GM23338 (cell line): ENCODE measurements at regions not wholly inside any gene's neighbourhood (a gene's known extent, or its start where the extent isn't known, plus 50 kb on each side); places are given as distances from the start of the nearest gene placed in this dataset.

Experiments used
- ATAC-seq: fragments of 200-7000 bp; cut with Tn5 transposase; 3 replicates; pipeline ENCODE4 v1.9.1; 2020
- DNase-seq: peaks from one replicate; pipeline ENCODE4 v3.0.0-alpha.2; 2015; ENCODE audit warnings: low spot score
- H2AFZ ChIP-seq: fragments of 200-600 bp; sonication (generic); 2 replicates; pipeline ENCODE4 v1.8.0; 2016; ENCODE audit warnings: antibody characterized with exemption, mild to moderate bottlenecking, moderate library complexity
- H3F3A ChIP-seq: fragments of 200-600 bp; sonication (generic); replicated peaks from 2 replicates; pipeline ENCODE4 v1.8.0; 2017; ENCODE audit warnings: antibody characterized with exemption, mixed run types, low read depth
- H3K27ac ChIP-seq: fragments of 200-600 bp; sonication (generic); 2 replicates; pipeline ENCODE4 v1.6.1; 2016; ENCODE audit warnings: low read depth
- H3K27me3 ChIP-seq: fragments of 200-600 bp; sonication (generic); 2 replicates; pipeline ENCODE4 v1.8.0; 2016; ENCODE audit warnings: mild to moderate bottlenecking, mixed run types, moderate library complexity; ENCODE audit not compliant: insufficient read depth
- H3K36me3 ChIP-seq: fragments of 200-600 bp; sonication (generic); 2 replicates; pipeline ENCODE4 v1.8.0; 2016; ENCODE audit warnings: mild to moderate bottlenecking; ENCODE audit not compliant: insufficient read depth
- H3K4me1 ChIP-seq: fragments of 200-600 bp; sonication (generic); 2 replicates; pipeline ENCODE4 v1.8.0; 2016; ENCODE audit warnings: mild to moderate bottlenecking, moderate library complexity; ENCODE audit not compliant: insufficient read depth
- H3K4me2 ChIP-seq: fragments of 200-600 bp; sonication (generic); 2 replicates; pipeline ENCODE4 v1.7.1; 2017; ENCODE audit warnings: mixed run types
- H3K4me3 ChIP-seq: fragments of 200-600 bp; sonication (generic); 2 replicates; pipeline ENCODE4 v1.6.1; 2016; ENCODE audit warnings: mixed run types
- H3K79me2 ChIP-seq: fragments of 200-600 bp; sonication (generic); replicated peaks from 2 replicates; pipeline ENCODE4 v1.8.0; 2017; ENCODE audit warnings: mild to moderate bottlenecking; ENCODE audit not compliant: insufficient read depth
- H3K9me2 ChIP-seq: fragments of 200-600 bp; sonication (generic); 2 replicates; pipeline ENCODE4 v1.8.0; 2017; ENCODE audit not compliant: insufficient read depth
- H4K20me1 ChIP-seq: fragments of 200-600 bp; sonication (generic); replicated peaks from 2 replicates; pipeline ENCODE4 v1.8.0; 2017; ENCODE audit warnings: mild to moderate bottlenecking; ENCODE audit not compliant: insufficient read depth
- H3K27ac Mint-ChIP-seq: 2 replicates; pipeline ENCODE4 v1.8.0; 2020; ENCODE audit warnings: inconsistent platforms, mild to moderate bottlenecking, moderate library complexity, mixed read lengths
- H3K27me3 Mint-ChIP-seq: 3 replicates; pipeline ENCODE4 v1.8.0; 2022; ENCODE audit warnings: low read depth, mild to moderate bottlenecking, moderate library complexity, mixed read lengths, inconsistent platforms; ENCODE audit not compliant: insufficient read depth, poor library complexity
- H3K36me3 Mint-ChIP-seq: 3 replicates; pipeline ENCODE4 v1.8.0; 2021; ENCODE audit warnings: low read depth, mild to moderate bottlenecking, inconsistent platforms, moderate library complexity, mixed read lengths
- H3K4me1 Mint-ChIP-seq: 3 replicates; pipeline ENCODE4 v1.8.0; 2020; ENCODE audit warnings: mild to moderate bottlenecking, inconsistent platforms, mixed read lengths
- H3K4me3 Mint-ChIP-seq: 3 replicates; pipeline ENCODE4 v1.8.0; 2021; ENCODE audit warnings: moderate library complexity, mild to moderate bottlenecking, inconsistent platforms, mixed read lengths
- H3K9me3 Mint-ChIP-seq: 3 replicates; pipeline ENCODE4 v1.8.0; 2020; ENCODE audit warnings: moderate library complexity, mild to moderate bottlenecking, inconsistent platforms, mixed read lengths
- CREB1 ChIP-seq: fragments of 250-450 bp; sonication (Bioruptor Pico); IDR thresholded peaks from 2 replicates; pipeline ENCODE4 v1.5.0; 2020; ENCODE audit warnings: low read depth, mild to moderate bottlenecking, moderate library complexity
- CTCF ChIP-seq, 2 experiments: fragments of 200-600 bp in 1 of 2; sonication (generic) in 1 of 2; conservative IDR thresholded peaks; 2 replicates each; pipeline versions ENCODE4 v1.5.1 to v1.6.1; 2016 to 2017; ENCODE audit warnings: antibody characterized with exemption in 2 of 2, low read depth in 2 of 2, mild to moderate bottlenecking in 2 of 2, moderate library complexity in 1 of 2
- EZH2 ChIP-seq: fragments of 200-600 bp; sonication (generic); IDR thresholded peaks from one replicate; pipeline ENCODE4 v1.8.0; 2017; ENCODE audit warnings: antibody characterized with exemption, mild to moderate bottlenecking, low read depth; ENCODE audit not compliant: unreplicated experiment
- EZH2phosphoT487 ChIP-seq: fragments of 200-600 bp; sonication (generic); IDR thresholded peaks from one replicate; pipeline ENCODE4 v1.8.1; 2018; ENCODE audit warnings: antibody characterized with exemption; ENCODE audit not compliant: unreplicated experiment
- JUNB ChIP-seq: IDR thresholded peaks from one replicate; pipeline ENCODE4 v1.6.1; 2016; ENCODE audit warnings: antibody characterized with exemption; ENCODE audit not compliant: unreplicated experiment
- NANOG ChIP-seq: IDR thresholded peaks from 2 replicates; pipeline ENCODE4 v1.6.1; 2016; ENCODE audit warnings: antibody characterized with exemption, borderline replicate concordance
- POLR2AphosphoS5 ChIP-seq: IDR thresholded peaks from 2 replicates; pipeline ENCODE4 v1.6.1; 2016; ENCODE audit warnings: antibody characterized with exemption, low read depth
- REST ChIP-seq: IDR thresholded peaks from one replicate; pipeline ENCODE4 v1.6.1; 2018; ENCODE audit warnings: antibody characterized with exemption; ENCODE audit not compliant: unreplicated experiment
- STAT1 ChIP-seq: IDR thresholded peaks from one replicate; pipeline ENCODE4 v1.6.1; 2016; ENCODE audit warnings: antibody characterized with exemption; ENCODE audit not compliant: unreplicated experiment
- ZNF114 ChIP-seq: fragments of 250-450 bp; sonication (Bioruptor Pico); IDR thresholded peaks from 2 replicates; pipeline ENCODE4 v1.5.0; 2020; ENCODE audit warnings: mild to moderate bottlenecking, moderate library complexity
- ZNF331 ChIP-seq: fragments of 250-450 bp; sonication (Bioruptor Pico); IDR thresholded peaks from 2 replicates; pipeline ENCODE4 v1.5.0; 2020; ENCODE audit warnings: low read depth, mild to moderate bottlenecking, moderate library complexity
- TF ChIP-seq, protein P1 (sequence below): IDR thresholded peaks from 2 replicates; pipeline ENCODE4 v1.6.1; 2016; ENCODE audit warnings: antibody characterized with exemption

DNA sequence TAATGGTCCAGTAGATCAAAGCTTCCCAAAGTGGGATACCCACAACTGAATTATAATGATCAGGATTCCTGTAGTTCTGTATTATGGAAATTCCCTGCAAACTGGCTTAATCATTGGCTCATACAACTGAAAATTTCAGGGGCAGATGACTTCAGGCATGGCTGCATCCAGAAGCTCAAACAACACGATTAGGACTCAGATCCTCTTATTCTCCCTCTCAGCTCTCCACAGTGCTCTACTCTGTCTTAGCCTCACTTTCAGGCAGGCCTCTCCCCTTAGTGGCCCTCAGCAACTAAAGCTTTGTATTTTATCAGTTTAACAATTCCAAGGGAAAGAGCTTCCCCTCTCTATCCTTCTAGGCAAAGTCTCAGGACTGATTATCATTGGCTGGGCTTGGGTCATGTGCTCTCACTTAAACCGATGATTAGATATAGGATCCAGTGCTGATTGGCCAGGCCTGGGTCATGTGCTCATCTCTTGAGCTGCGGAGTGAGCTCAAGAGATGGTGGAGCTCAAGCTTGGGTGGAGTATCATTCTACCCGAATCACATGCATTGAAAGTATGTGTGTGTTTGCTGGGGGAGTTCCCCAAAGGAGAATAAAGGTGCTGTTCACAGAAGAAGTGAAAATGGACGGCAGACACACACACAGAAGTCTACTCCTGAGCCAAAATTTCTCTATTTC is 57.9 kb upstream of the RUNX3 start (continued):
- no peak for TF ChIP-seq CREB1 (CRISPR knock-in tag)
- TF ChIP-seq POLR2AphosphoS5, result no peak
- no peak for TF ChIP-seq REST

DNA sequence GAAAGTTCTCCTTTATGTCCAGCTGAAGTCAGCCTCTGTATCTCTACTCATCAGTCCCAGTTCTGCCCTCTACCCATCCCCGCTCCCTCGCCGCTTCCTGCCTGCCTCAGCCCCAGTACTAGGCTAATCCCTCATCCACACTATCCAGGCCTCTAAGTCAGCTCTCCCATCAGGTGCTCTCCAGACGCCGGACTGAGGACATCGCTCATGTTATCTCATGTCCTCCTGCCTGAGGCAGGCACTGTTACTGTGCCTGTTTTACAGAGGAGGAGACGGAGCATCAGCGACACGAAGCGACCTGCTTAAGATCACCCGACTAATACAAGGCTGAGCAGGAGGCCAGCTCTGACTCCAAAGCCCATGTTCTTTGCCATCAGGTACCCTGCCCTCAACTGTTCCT is 57.3 kb upstream of the RUNX3 start:
- H4K20me1 ChIP-seq, result no peaks in the 10 kb centered on the region
- H3K36me3 Mint-ChIP-seq, result no peaks in the 10 kb centered on the region; the same call in 2 of the 3 replicates
- H2AFZ ChIP-seq, result no peak overlapping the region
- no peak for DNase-seq
- H3F3A ChIP-seq, result no peaks in the 10 kb centered on the region
- no peaks in the 10 kb centered on the region for H3K4me1 ChIP-seq
- peaks cover 10% of the 10 kb centered on the region; the same call in 2 of the 3 replicates for H3K4me1 Mint-ChIP-seq
- H3K27me3 ChIP-seq, result no peaks in the 10 kb centered on the region
- no peaks in the 10 kb centered on the region for H3K79me2 ChIP-seq
- no peak overlapping the region for H3K27ac ChIP-seq
- no peaks in the 10 kb centered on the region for H3K36me3 ChIP-seq
- no peaks in the 10 kb centered on the region for H3K9me2 ChIP-seq
- no peaks in the 10 kb centered on the region; the same call in 1 of the 3 replicates for H3K9me3 Mint-ChIP-seq
- H3K4me3 Mint-ChIP-seq, result no peak overlapping the region
- no peak for ATAC-seq
- H3K27me3 Mint-ChIP-seq, result peaks cover 4% of the 10 kb centered on the region
- H3K27ac Mint-ChIP-seq, result no peak overlapping the region
- H3K4me2 ChIP-seq, result no peak overlapping the region
- no peak overlapping the region for H3K4me3 ChIP-seq
- no peak for TF ChIP-seq EZH2phosphoT487
- no peak for TF ChIP-seq CREB1 (CRISPR knock-in tag)
- no peak for TF ChIP-seq STAT1
- TF ChIP-seq JUNB, result no peak
- no peak for TF ChIP-seq ZNF331 (CRISPR knock-in tag)
- TF ChIP-seq EZH2, result no peak
- no peak for TF ChIP-seq NANOG
- no peak for TF ChIP-seq REST
- no peak for TF ChIP-seq POLR2AphosphoS5
- no peak for TF ChIP-seq ZNF114 (CRISPR knock-in tag)
- no peak for TF ChIP-seq CTCF (conservative IDR thresholded peaks at IDR 0.05; ENCODE audit: low read depth in 2 of 2)
- TF ChIP-seq, protein P1, sequence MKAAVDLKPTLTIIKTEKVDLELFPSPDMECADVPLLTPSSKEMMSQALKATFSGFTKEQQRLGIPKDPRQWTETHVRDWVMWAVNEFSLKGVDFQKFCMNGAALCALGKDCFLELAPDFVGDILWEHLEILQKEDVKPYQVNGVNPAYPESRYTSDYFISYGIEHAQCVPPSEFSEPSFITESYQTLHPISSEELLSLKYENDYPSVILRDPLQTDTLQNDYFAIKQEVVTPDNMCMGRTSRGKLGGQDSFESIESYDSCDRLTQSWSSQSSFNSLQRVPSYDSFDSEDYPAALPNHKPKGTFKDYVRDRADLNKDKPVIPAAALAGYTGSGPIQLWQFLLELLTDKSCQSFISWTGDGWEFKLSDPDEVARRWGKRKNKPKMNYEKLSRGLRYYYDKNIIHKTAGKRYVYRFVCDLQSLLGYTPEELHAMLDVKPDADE, result no peak
